Liver (tissue), 8 donors: ENCODE measurements at regions not wholly inside any gene's neighbourhood (a gene's known extent, or its start where the extent isn't known, plus 50 kb on each side); places are given as distances from the start of the nearest gene placed in this dataset.

ENCODE experiments used
- DNase-seq: peaks from one replicate; pipeline ENCODE4 v3.0.0-alpha.2; 2017; ENCODE audit warnings: low spot score
- H3K27ac ChIP-seq, 2 donors: one replicate each; pipeline ENCODE4 v1.7.0; 2013; ENCODE audit warnings: inconsistent platforms in 2 of 2, low read length in 2 of 2, control low read depth in 1 of 2, low read depth in 1 of 2, mild to moderate bottlenecking in 1 of 2
- H3K27me3 ChIP-seq, 4 donors: one replicate each; pipeline versions ENCODE4 v1.6.1 to v1.7.0; 2013; ENCODE audit warnings: low read length in 3 of 4, inconsistent platforms in 1 of 4, mild to moderate bottlenecking in 1 of 4, moderate library complexity in 1 of 4; ENCODE audit not compliant: control insufficient read depth in 4 of 4, insufficient read depth in 4 of 4
- H3K36me3 ChIP-seq, 4 donors: one replicate each; pipeline versions ENCODE4 v1.6.1 to v1.7.0; 2013; ENCODE audit warnings: low read length in 3 of 4, mild to moderate bottlenecking in 3 of 4, low read depth in 1 of 4, moderate library complexity in 1 of 4; ENCODE audit not compliant: control insufficient read depth in 4 of 4, insufficient read depth in 3 of 4
- H3K4me1 ChIP-seq, 4 donors: one replicate each; pipeline versions ENCODE4 v1.6.1 to v1.7.0; 2013; ENCODE audit warnings: low read length in 3 of 4, mild to moderate bottlenecking in 3 of 4, moderate library complexity in 1 of 4; ENCODE audit not compliant: control insufficient read depth in 4 of 4, insufficient read depth in 4 of 4
- H3K4me3 ChIP-seq, 3 donors: one replicate each; pipeline versions ENCODE4 v1.6.1 to v1.7.0; 2013; ENCODE audit warnings: low read length in 3 of 3, control low read depth in 1 of 3, low read depth in 1 of 3, mild to moderate bottlenecking in 1 of 3
- H3K9ac ChIP-seq, 2 donors: one replicate each; pipeline ENCODE4 v1.7.0; 2013; ENCODE audit warnings: low read length in 2 of 2, mild to moderate bottlenecking in 2 of 2, moderate library complexity in 2 of 2, control low read depth in 1 of 2, low read depth in 1 of 2
- H3K9me3 ChIP-seq, 4 donors: one replicate each; pipeline versions ENCODE4 v1.6.1 to v1.7.0; 2013; ENCODE audit warnings: low read length in 3 of 4; ENCODE audit not compliant: control insufficient read depth in 4 of 4
- ATF3 ChIP-seq: IDR thresholded peaks from 2 replicates; pipeline ENCODE4 v1.6.1; 2016; ENCODE audit warnings: antibody characterized with exemption
- EGR1 ChIP-seq, 2 donors: IDR thresholded peaks; 2 replicates each; pipeline ENCODE4 v1.6.1; 2016 to 2018; ENCODE audit warnings: antibody characterized with exemption in 2 of 2, low read depth in 2 of 2
- FOXA1 ChIP-seq: IDR thresholded peaks from 2 replicates; pipeline ENCODE4 v1.6.1; 2016; ENCODE audit warnings: antibody characterized with exemption
- FOXA2 ChIP-seq: IDR thresholded peaks from 2 replicates; pipeline ENCODE4 v1.6.1; 2016; ENCODE audit warnings: antibody characterized with exemption
- GABPA ChIP-seq, 2 donors: IDR thresholded peaks in 1 of 2; conservative IDR thresholded peaks in 1 of 2; 2 replicates each; pipeline ENCODE4 v1.6.1; 2016; ENCODE audit warnings: antibody characterized with exemption in 2 of 2, mild to moderate bottlenecking in 1 of 2, moderate library complexity in 1 of 2
- HNF4A ChIP-seq, 2 donors: conservative IDR thresholded peaks; 2 replicates each; pipeline ENCODE4 v1.6.1; 2016; ENCODE audit warnings: antibody characterized with exemption in 2 of 2, mild to moderate bottlenecking in 2 of 2
- HNF4G ChIP-seq: IDR thresholded peaks from 2 replicates; pipeline ENCODE4 v1.6.1; 2016; ENCODE audit warnings: antibody characterized with exemption
- JUND ChIP-seq, 2 donors: IDR thresholded peaks; 2 replicates each; pipeline ENCODE4 v1.6.1; 2016; ENCODE audit warnings: antibody characterized with exemption in 2 of 2
- MAX ChIP-seq: IDR thresholded peaks from 2 replicates; pipeline ENCODE4 v1.6.1; 2016; ENCODE audit warnings: antibody characterized with exemption
- NR2F2 ChIP-seq: IDR thresholded peaks from 2 replicates; pipeline ENCODE4 v1.6.1; 2016; ENCODE audit warnings: antibody characterized with exemption
- RAD21 ChIP-seq, 2 donors: IDR thresholded peaks; 2 replicates each; pipeline ENCODE4 v1.6.1; 2016; ENCODE audit warnings: antibody characterized with exemption in 2 of 2, mild to moderate bottlenecking in 2 of 2
- REST ChIP-seq: IDR thresholded peaks from 2 replicates; pipeline ENCODE4 v1.6.1; 2016; ENCODE audit warnings: antibody characterized with exemption, mild to moderate bottlenecking
- RXRA ChIP-seq, 2 donors: IDR thresholded peaks; 2 replicates each; pipeline ENCODE4 v1.6.1; 2017 to 2018; ENCODE audit warnings: antibody characterized with exemption in 2 of 2, mild to moderate bottlenecking in 1 of 2
- SP1 ChIP-seq: IDR thresholded peaks from 2 replicates; pipeline ENCODE4 v1.6.1; 2018; ENCODE audit warnings: antibody characterized with exemption, mild to moderate bottlenecking
- TAF1 ChIP-seq: conservative IDR thresholded peaks from 2 replicates; pipeline ENCODE4 v1.6.1; 2016; ENCODE audit warnings: antibody characterized with exemption, mild to moderate bottlenecking
- YY1 ChIP-seq: IDR thresholded peaks from 2 replicates; pipeline ENCODE4 v1.6.1; 2016; ENCODE audit warnings: antibody characterized with exemption, mild to moderate bottlenecking
- WGBS: extraction: QIAGEN DNeasy Blood & Tissue Kit; methylation state at CpG from one replicate; pipeline ENCODE4 v1.1.7; 2013; 5-methylcytosine and 5-hydroxymethylcytosine counted together
- TF ChIP-seq, protein P1 (sequence below): IDR thresholded peaks from 2 replicates; pipeline ENCODE4 v1.6.1; 2016; ENCODE audit warnings: antibody characterized with exemption
- TF ChIP-seq, protein P2 (sequence below): fragments of 150-350 bp; IDR thresholded peaks from 2 replicates; pipeline ENCODE4 v1.5.1; 2017; ENCODE audit warnings: improper control_type of control experiment, low read depth, low read length; ENCODE audit not compliant: missing input control
- donor health status: healthy.
- donor health status: healthy.
- donor health status: healthy.
- donor health status: healthy.
- donor health status: healthy.

GRCh38 chr6:126529637-126530362 lies 189.9 kb downstream of the CENPW start:
- DNase-seq: no peak
- Histone ChIP-seq H3K27ac (no peak overlapping the region), H3K27me3 (no peaks in the 10 kb centered on the region), H3K9me3 (no peaks in the 10 kb centered on the region), H3K9ac (no peak overlapping the region), H3K36me3 (no peaks in the 10 kb centered on the region), H3K4me1 (peaks cover 0 to 1% (median 0%) of the 10 kb centered on the region in 4 donors), H3K4me3 (no peak overlapping the region)
- WGBS: 83% methylated on average over 2 of the region's 2 CpGs
- peak; percentile 54 for TF ChIP-seq NR2F2
- TF ChIP-seq FOXA1: no peak
- peak; percentile 57 to 62 for TF ChIP-seq RAD21 (IDR thresholded peaks at IDR 0.05)
- no peak for TF ChIP-seq MAX

GRCh38 chr6:126530775-126531174 lies 190.9 kb downstream of the CENPW start:
- H3K9ac ChIP-seq: no peak overlapping the region
- TF ChIP-seq RAD21 (IDR thresholded peaks at IDR 0.05) (no peak), RXRA (IDR thresholded peaks at IDR 0.05) (peak; percentile 61 to 66)
- no peaks in the 10 kb centered on the region for H3K27me3 ChIP-seq
- H3K36me3 ChIP-seq: no peaks in the 10 kb centered on the region
- no peak overlapping the region for H3K4me3 ChIP-seq
- no peaks in the 10 kb centered on the region for H3K9me3 ChIP-seq
- DNase-seq: no peak
- no peaks in the 10 kb centered on the region for H3K4me1 ChIP-seq
- no peak overlapping the region for H3K27ac ChIP-seq

DNA sequence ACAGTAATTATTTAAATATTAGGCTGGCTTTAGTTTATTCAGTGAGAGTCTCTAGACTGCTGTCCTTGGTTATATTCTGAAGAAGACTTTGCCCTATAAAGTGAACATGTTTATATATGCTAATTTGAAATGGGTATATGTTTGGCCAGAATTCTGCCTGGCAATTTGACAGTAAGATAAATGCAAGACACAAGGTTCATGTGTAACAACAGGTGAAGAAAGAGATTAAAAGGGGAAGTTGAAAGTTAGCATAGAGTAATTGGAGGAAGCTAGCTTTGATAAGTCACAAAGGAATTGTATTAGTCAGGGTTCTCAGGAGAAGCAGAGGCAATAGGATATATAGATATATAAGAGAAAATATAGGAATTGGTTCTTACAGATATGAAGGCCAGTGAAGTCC lies 191.4 kb downstream of the CENPW start:
- Histone ChIP-seq H3K27ac (no peak overlapping the region), H3K36me3 (no peaks in the 10 kb centered on the region), H3K9ac (no peak overlapping the region), H3K27me3 (no peaks in the 10 kb centered on the region), H3K4me1 (no peaks in the 10 kb centered on the region), H3K9me3 (no peaks in the 10 kb centered on the region), H3K4me3 (no peak overlapping the region)
- no peak for DNase-seq
- TF ChIP-seq FOXA1 (no peak), TAF1 (no peak), MAX (no peak), HNF4A (conservative IDR thresholded peaks at IDR 0.05) (no peak), RAD21 (IDR thresholded peaks at IDR 0.05) (no peak), NR2F2 (no peak), SP1 (no peak), EGR1 (IDR thresholded peaks at IDR 0.05; ENCODE audit: low read depth in 2 of 2) (no peak), FOXA2 (no peak), RXRA (IDR thresholded peaks at IDR 0.05) (no peak), GABPA (IDR thresholded peaks at IDR 0.05 in 1 of 2, conservative IDR thresholded peaks at IDR 0.05 in 1 of 2) (no peak), YY1 (no peak), HNF4G (no peak), REST (no peak), JUND (IDR thresholded peaks at IDR 0.05) (no peak), ATF3 (no peak)
- TF ChIP-seq, protein P1, sequence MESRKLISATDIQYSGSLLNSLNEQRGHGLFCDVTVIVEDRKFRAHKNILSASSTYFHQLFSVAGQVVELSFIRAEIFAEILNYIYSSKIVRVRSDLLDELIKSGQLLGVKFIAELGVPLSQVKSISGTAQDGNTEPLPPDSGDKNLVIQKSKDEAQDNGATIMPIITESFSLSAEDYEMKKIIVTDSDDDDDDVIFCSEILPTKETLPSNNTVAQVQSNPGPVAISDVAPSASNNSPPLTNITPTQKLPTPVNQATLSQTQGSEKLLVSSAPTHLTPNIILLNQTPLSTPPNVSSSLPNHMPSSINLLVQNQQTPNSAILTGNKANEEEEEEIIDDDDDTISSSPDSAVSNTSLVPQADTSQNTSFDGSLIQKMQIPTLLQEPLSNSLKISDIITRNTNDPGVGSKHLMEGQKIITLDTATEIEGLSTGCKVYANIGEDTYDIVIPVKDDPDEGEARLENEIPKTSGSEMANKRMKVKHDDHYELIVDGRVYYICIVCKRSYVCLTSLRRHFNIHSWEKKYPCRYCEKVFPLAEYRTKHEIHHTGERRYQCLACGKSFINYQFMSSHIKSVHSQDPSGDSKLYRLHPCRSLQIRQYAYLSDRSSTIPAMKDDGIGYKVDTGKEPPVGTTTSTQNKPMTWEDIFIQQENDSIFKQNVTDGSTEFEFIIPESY: no peak
- TF ChIP-seq, protein P2, sequence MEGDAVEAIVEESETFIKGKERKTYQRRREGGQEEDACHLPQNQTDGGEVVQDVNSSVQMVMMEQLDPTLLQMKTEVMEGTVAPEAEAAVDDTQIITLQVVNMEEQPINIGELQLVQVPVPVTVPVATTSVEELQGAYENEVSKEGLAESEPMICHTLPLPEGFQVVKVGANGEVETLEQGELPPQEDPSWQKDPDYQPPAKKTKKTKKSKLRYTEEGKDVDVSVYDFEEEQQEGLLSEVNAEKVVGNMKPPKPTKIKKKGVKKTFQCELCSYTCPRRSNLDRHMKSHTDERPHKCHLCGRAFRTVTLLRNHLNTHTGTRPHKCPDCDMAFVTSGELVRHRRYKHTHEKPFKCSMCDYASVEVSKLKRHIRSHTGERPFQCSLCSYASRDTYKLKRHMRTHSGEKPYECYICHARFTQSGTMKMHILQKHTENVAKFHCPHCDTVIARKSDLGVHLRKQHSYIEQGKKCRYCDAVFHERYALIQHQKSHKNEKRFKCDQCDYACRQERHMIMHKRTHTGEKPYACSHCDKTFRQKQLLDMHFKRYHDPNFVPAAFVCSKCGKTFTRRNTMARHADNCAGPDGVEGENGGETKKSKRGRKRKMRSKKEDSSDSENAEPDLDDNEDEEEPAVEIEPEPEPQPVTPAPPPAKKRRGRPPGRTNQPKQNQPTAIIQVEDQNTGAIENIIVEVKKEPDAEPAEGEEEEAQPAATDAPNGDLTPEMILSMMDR: no peak
